ENCODE measurements at regions not wholly inside any gene's neighbourhood (a gene's known extent, or its start where the extent isn't known, plus 50 kb on each side); places are given as distances from the start of the nearest gene placed in this dataset.

DNA sequence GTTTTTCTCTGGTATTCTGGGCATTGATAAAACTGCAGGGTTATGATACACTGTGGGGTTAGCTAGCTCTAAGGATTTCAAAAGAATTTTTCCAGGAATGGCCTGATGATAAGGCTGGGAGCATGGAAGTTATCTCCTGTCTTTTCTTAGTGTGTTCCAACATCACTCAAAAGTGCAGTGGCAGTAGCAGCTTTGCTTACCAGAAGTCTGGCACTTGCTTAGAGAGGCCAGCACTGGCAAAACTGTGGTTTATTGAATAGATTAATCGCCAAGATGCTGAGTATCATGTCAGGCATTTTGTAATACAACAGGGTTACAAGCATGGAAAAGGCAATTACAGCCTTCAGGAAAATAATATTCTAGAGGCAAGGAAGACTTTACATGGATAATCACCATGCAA lies 719.5 kb upstream of the GJE1 start:
- H3K4me1 Mint-ChIP-seq: no peaks in the 10 kb centered on the region
- H3K4me3 Mint-ChIP-seq: no peak overlapping the region
- H3K36me3 Mint-ChIP-seq (ENCODE audit: low read depth): peaks cover 12% of the 10 kb centered on the region
- H3K27me3 Mint-ChIP-seq (ENCODE audit: low read depth): no peaks in the 10 kb centered on the region
- TF ChIP-seq, protein P1, sequence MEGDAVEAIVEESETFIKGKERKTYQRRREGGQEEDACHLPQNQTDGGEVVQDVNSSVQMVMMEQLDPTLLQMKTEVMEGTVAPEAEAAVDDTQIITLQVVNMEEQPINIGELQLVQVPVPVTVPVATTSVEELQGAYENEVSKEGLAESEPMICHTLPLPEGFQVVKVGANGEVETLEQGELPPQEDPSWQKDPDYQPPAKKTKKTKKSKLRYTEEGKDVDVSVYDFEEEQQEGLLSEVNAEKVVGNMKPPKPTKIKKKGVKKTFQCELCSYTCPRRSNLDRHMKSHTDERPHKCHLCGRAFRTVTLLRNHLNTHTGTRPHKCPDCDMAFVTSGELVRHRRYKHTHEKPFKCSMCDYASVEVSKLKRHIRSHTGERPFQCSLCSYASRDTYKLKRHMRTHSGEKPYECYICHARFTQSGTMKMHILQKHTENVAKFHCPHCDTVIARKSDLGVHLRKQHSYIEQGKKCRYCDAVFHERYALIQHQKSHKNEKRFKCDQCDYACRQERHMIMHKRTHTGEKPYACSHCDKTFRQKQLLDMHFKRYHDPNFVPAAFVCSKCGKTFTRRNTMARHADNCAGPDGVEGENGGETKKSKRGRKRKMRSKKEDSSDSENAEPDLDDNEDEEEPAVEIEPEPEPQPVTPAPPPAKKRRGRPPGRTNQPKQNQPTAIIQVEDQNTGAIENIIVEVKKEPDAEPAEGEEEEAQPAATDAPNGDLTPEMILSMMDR (conservative IDR thresholded peaks at IDR 0.05): no peak
- no peak overlapping the region for H3K27ac Mint-ChIP-seq (ENCODE audit: unreplicated experiment)
- no peak for DNase-seq (ENCODE audit: low read depth, low spot score)
- peaks cover 11% of the 10 kb centered on the region for H3K9me3 Mint-ChIP-seq

DNA sequence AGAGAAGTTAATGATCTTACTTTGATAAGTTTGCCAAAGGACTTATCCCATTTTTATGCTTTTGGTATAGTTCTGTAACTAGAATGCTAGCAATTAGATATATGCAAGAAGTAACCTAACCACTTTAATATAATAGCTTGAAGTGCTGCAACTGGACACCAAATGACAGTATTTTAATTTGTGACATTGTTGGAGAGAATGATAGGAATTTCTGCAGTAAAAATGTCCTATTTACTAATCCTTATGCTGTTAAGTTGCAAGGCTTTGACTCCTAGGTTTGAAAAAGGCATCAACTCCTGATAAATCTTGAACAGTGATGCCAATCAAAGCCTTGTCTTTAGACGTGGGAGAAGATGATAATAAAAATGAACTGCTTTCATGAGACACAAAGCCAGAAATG lies 726.0 kb upstream of the GJE1 start:
- no peak overlapping the region for H3K4me3 Mint-ChIP-seq
- TF ChIP-seq, protein P1 (conservative IDR thresholded peaks at IDR 0.05): no peak
- H3K27ac Mint-ChIP-seq (ENCODE audit: unreplicated experiment): no peak overlapping the region
- H3K4me1 Mint-ChIP-seq: no peaks in the 10 kb centered on the region
- H3K27me3 Mint-ChIP-seq (ENCODE audit: low read depth): no peaks in the 10 kb centered on the region
- H3K36me3 Mint-ChIP-seq (ENCODE audit: low read depth): peaks cover 18% of the 10 kb centered on the region
- H3K9me3 Mint-ChIP-seq: peaks cover 19% of the 10 kb centered on the region
- no peak for DNase-seq (ENCODE audit: low read depth, low spot score)

DNA sequence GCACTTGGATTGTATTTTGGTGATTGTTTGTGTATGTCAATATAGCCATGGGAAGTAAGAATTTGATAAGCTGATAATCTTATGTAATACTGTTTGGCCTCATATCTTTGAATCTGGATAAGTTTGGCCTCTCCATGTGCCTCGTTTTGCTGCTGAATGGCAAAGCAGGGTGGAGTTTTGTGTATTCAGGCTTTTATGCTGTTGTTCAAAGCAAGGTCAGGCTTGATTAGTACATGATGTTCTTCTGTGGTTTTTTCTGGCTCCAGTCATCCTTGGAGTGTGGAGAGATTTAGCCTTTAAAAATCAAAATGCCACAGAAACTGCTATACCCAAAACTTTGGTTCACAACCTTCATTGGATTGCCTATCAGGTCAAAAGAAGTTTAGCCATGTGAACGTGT lies 728.9 kb upstream of the GJE1 start:
- Mint-ChIP-seq H3K27ac (ENCODE audit: unreplicated experiment) (no peak overlapping the region), H3K9me3 (peaks cover 12% of the 10 kb centered on the region), H3K4me1 (no peaks in the 10 kb centered on the region), H3K4me3 (no peak overlapping the region), H3K27me3 (ENCODE audit: low read depth) (no peaks in the 10 kb centered on the region), H3K36me3 (ENCODE audit: low read depth) (peaks cover 11% of the 10 kb centered on the region)
- TF ChIP-seq, protein P1 (conservative IDR thresholded peaks at IDR 0.05): no peak
- DNase-seq (ENCODE audit: low read depth, low spot score): no peak

DNA sequence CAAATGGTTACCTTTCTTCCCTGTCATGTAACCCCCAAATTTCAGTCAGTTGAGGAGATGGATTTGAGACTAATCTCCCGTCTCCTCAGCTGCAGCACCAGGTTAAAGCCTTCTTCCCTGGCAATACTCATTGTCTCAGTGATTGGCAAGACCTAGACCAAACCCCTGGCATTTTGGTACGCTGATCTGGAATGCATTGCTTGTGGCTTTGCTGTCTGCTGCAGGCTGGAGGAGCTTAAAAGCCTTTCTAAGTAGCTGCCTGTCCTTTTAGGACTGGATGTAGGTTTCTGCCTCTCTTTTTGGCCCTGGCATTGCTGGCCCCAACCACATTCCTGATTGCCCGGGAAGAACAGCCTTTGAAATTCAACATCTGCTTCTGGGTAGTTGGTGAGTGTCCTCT lies 729.6 kb upstream of the GJE1 start:
- DNase-seq (ENCODE audit: low read depth, low spot score): no peak
- TF ChIP-seq, protein P1 (conservative IDR thresholded peaks at IDR 0.05): no peak
- Mint-ChIP-seq H3K27ac (ENCODE audit: unreplicated experiment) (no peak overlapping the region), H3K4me3 (no peak overlapping the region), H3K27me3 (ENCODE audit: low read depth) (no peaks in the 10 kb centered on the region), H3K4me1 (no peaks in the 10 kb centered on the region), H3K36me3 (ENCODE audit: low read depth) (peaks cover 6% of the 10 kb centered on the region), H3K9me3 (peaks cover 12% of the 10 kb centered on the region)

GRCh38 chr6:141402489-141402888 lies 730.2 kb upstream of the GJE1 start:
- Mint-ChIP-seq H3K27me3 (ENCODE audit: low read depth) (no peaks in the 10 kb centered on the region), H3K4me1 (no peaks in the 10 kb centered on the region), H3K9me3 (peaks cover 12% of the 10 kb centered on the region), H3K4me3 (no peak overlapping the region), H3K36me3 (ENCODE audit: low read depth) (peaks cover 6% of the 10 kb centered on the region), H3K27ac (ENCODE audit: unreplicated experiment) (no peak overlapping the region)
- TF ChIP-seq, protein P1 (conservative IDR thresholded peaks at IDR 0.05): no peak
- DNase-seq (ENCODE audit: low read depth, low spot score): no peak

DNA sequence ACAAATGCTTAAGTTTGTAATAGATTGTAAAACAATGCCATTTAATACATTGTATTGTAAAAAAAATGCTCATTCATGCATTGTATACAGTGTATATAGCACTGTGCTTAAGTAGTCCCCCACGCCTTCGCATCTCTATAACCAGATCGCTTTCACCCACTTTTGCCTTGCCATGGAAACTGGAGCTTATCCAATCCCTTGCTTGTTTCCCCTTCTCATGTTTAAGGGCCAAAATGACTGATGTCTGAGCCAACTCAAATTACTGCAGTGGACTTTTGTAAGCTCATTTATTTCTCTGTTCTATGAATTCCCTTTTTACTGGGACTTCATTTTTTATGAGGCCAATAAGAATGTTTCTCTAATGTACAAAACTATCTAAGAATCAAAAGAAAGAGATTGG lies 730.9 kb upstream of the GJE1 start:
- no peak overlapping the region for H3K27ac Mint-ChIP-seq (ENCODE audit: unreplicated experiment)
- H3K4me1 Mint-ChIP-seq: no peaks in the 10 kb centered on the region
- TF ChIP-seq, protein P1 (conservative IDR thresholded peaks at IDR 0.05): no peak
- no peak overlapping the region for H3K4me3 Mint-ChIP-seq
- H3K36me3 Mint-ChIP-seq (ENCODE audit: low read depth): peaks cover 4% of the 10 kb centered on the region
- H3K27me3 Mint-ChIP-seq (ENCODE audit: low read depth): no peaks in the 10 kb centered on the region
- no peak for DNase-seq (ENCODE audit: low read depth, low spot score)
- H3K9me3 Mint-ChIP-seq: peaks cover 9% of the 10 kb centered on the region

Measured in neural crest cell (in vitro differentiated cells).